Activated CD8-positive, alpha-beta T cell treated with anti-CD3 and anti-CD28 coated beads for 36 hours (primary cell): ENCODE measurements at regions not wholly inside any gene's neighbourhood (a gene's known extent, or its start where the extent isn't known, plus 50 kb on each side); places are given as distances from the start of the nearest gene placed in this dataset.

Source experiments
- ATAC-seq: fragments of 200-7000 bp; cut with Tn5 transposase; one replicate; pipeline ENCODE4 v1.10.0; 2021; ENCODE audit warnings: mild to moderate bottlenecking, moderate library complexity
- CTCF ChIA-PET: fragments of 350-600 bp; sonication (Branson Sonifier 250); formaldehyde crosslinking; loops from one replicate; lab custom pipeline; 2021; ENCODE audit warnings: antibody characterized with exemption; lab: Charles Lee
- POLR2A ChIA-PET: fragments of 350-600 bp; sonication (Branson Sonifier 250); formaldehyde crosslinking; loops from one replicate; lab custom pipeline; 2021; ENCODE audit warnings: antibody characterized with exemption; lab: Charles Lee
- DNase-seq: peaks from one replicate; pipeline ENCODE4 v3.0.0-alpha.2; 2020
- H3K27ac Mint-ChIP-seq: one replicate; pipeline ENCODE4 v1.8.0; 2021; ENCODE audit warnings: mild to moderate bottlenecking, mixed read lengths
- H3K27me3 Mint-ChIP-seq: one replicate; pipeline ENCODE4 v1.8.0; 2021; ENCODE audit warnings: mixed read lengths
- H3K36me3 Mint-ChIP-seq: one replicate; pipeline ENCODE4 v1.8.0; 2021; ENCODE audit warnings: low read depth, mixed read lengths
- H3K4me1 Mint-ChIP-seq: one replicate; pipeline ENCODE4 v1.8.0; 2021; ENCODE audit warnings: low read depth, mixed read lengths
- H3K4me3 Mint-ChIP-seq: one replicate; pipeline ENCODE4 v1.8.0; 2021; ENCODE audit warnings: mild to moderate bottlenecking, moderate library complexity, mixed read lengths
- H3K9me3 Mint-ChIP-seq: one replicate; pipeline ENCODE4 v1.8.0; 2021; ENCODE audit warnings: mixed read lengths
- CTCF ChIP-seq: fragments of 200-600 bp; IDR thresholded peaks from one replicate; pipeline ENCODE4 v1.8.0; 2022; ENCODE audit warnings: antibody characterized with exemption, mild to moderate bottlenecking
- intact Hi-C: fragments of 100-400 bp; cut with micrococcal nuclease; formaldehyde crosslinking; loops from one replicate; pipeline ENCODE4 v1.10.0; 2022

DNA sequence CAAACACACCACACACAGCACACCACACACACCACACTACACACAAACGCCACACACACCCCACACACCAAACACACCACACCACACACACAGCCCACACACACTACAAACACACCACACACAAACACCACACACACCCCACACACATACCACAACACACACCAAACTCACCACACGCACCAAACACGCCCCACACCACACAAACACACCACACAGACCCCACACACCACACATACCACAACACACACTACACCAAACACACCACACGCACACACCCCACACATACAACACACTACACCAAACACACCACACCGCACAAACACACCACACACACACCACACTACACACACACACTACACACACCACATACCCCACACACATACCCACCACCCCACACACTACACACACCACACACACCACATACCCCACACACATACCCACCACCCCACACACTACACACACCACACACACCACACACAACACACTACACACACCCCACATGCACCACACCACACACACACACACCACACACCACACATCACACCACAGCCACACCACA, 151.2 kb downstream of the ERCC6L2 start:
- peaks cover 35% of the 10 kb centered on the region for H3K4me1 Mint-ChIP-seq
- TF ChIP-seq CTCF: no peak
- peaks cover 30% of the 10 kb centered on the region for H3K27me3 Mint-ChIP-seq
- POLR2A ChIA-PET: interaction anchor here (0.7 kb wide), 1 partner anchor 194 kb away, joined by 3 read pairs; no protein-coding TSS in a partner anchor
- peaks cover 6% of the 10 kb centered on the region for H3K36me3 Mint-ChIP-seq
- DNase-seq (no peak), ATAC-seq (peak; percentile 3)
- H3K27ac Mint-ChIP-seq: peak overlapping the region; percentile 13
- intact Hi-C loops: no loop called here
- H3K9me3 Mint-ChIP-seq: no peaks in the 10 kb centered on the region
- H3K4me3 Mint-ChIP-seq: peak overlapping the region; percentile 32
- CTCF ChIA-PET: no interaction called here

- TF ChIP-seq CTCF: peak; percentile 27
- no peak for DNase-seq
- Mint-ChIP-seq H3K4me3 (no peak overlapping the region), H3K4me1 (peaks cover 35% of the 10 kb centered on the region), H3K36me3 (peaks cover 6% of the 10 kb centered on the region), H3K9me3 (no peaks in the 10 kb centered on the region), H3K27ac (peak overlapping the region; percentile 40), H3K27me3 (peaks cover 30% of the 10 kb centered on the region)
- intact Hi-C loops: no loop called here
- ATAC-seq: no peak
- POLR2A ChIA-PET: interaction anchor here (0.9 kb wide), 1 partner anchor 13 kb away, joined by 3 read pairs; no protein-coding TSS in a partner anchor
- CTCF ChIA-PET: interaction anchor here (1.1 kb wide), 1 partner anchor 20 kb away, joined by 3 read pairs; no protein-coding TSS in a partner anchor
Measured at GRCh38 chr9:96025995-96026602, 150.6 kb downstream of the ERCC6L2 start.

GRCh38 chr9:96023486-96023885, 148.0 kb downstream of the ERCC6L2 start:
- Mint-ChIP-seq H3K9me3 (no peaks in the 10 kb centered on the region), H3K27ac (no peak overlapping the region), H3K4me1 (peaks cover 53% of the 10 kb centered on the region), H3K4me3 (no peak overlapping the region), H3K27me3 (peaks cover 30% of the 10 kb centered on the region), H3K36me3 (peaks cover 9% of the 10 kb centered on the region)
- ChIA-PET POLR2A (interaction anchor here (2.9 kb wide), 1 partner anchor 12 kb away, joined by 6 read pairs; no protein-coding TSS in a partner anchor), CTCF (no interaction called here)
- intact Hi-C loops: no loop called here
- DNase-seq (no peak), ATAC-seq (no peak)
- no peak for TF ChIP-seq CTCF

- Mint-ChIP-seq H3K27me3 (peaks cover 22% of the 10 kb centered on the region), H3K4me3 (peak overlapping the region; percentile 78), H3K4me1 (peaks cover 58% of the 10 kb centered on the region), H3K27ac (peak overlapping the region; percentile 85), H3K36me3 (peaks cover 13% of the 10 kb centered on the region), H3K9me3 (peaks cover 1% of the 10 kb centered on the region)
- POLR2A ChIA-PET: interaction anchor here (0.7 to 2.9 kb wide), 2 partner anchors 11 to 13 kb away, joined by 3 to 6 read pairs; no protein-coding TSS in a partner anchor
- TF ChIP-seq CTCF: no peak
- DNase-seq (peak; percentile 84), ATAC-seq (peak; percentile 52)
- intact Hi-C loops: no loop called here
- CTCF ChIA-PET: no interaction called here
Measured at GRCh38 chr9:96022445-96023051, 147.1 kb downstream of the ERCC6L2 start.
